ENCODE measurements at regions not wholly inside any gene's neighbourhood (a gene's known extent, or its start where the extent isn't known, plus 50 kb on each side); places are given as distances from the start of the nearest gene placed in this dataset.

DNA sequence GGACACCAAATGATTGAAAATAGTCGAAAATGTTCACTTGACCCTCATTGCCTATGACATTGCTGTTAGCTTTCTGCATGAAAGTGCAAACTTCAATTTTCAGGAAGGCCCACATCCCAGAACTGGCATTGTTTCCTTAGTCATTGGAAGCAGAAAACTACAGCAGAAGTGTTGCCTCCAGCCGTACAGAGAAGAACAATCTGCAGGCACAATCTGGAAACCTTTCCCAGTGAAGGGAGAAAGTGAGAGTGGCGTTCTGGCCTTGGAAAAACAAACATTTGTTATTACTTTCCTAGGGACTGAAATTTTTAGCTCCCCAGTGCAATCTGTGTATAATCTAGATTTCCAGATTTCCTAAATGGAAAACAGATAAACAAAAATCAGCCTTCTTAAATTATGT lies 529.5 kb upstream of the RBFOX1 start:
- Histone ChIP-seq H4K20me1 (ENCODE audit: insufficient read depth, low read length) (no peaks in the 10 kb centered on the region), H3K14ac (replicated peaks; ENCODE audit: low read depth, low read length) (no peak overlapping the region), H2BK15ac (ENCODE audit: low read depth, low read length) (no peak overlapping the region), H3K4me1 (ENCODE audit: control insufficient read depth, insufficient read depth, low read length) (no peaks in the 10 kb centered on the region), H3K4me3 (ENCODE audit: insufficient read depth, low read depth, low read length) (no peak overlapping the region), H2AFZ (replicated peaks; ENCODE audit: low read length, poor library complexity) (no peak overlapping the region), H3K9me3 (ENCODE audit: control insufficient read depth, insufficient read depth, low read length) (peaks cover 14% of the 10 kb centered on the region), H2BK120ac (ENCODE audit: low read depth, low read length) (no peak overlapping the region), H4K91ac (ENCODE audit: insufficient read depth, low read depth, low read length) (no peak overlapping the region), H3K23ac (ENCODE audit: low read depth, low read length) (no peak overlapping the region), H2AK5ac (ENCODE audit: low read depth, low read length) (no peak overlapping the region), H3K79me1 (ENCODE audit: low read depth in 1 of 2, low read length in 2 of 2) (no peaks in the 10 kb centered on the region), H4K5ac (ENCODE audit: low read depth, low read length) (no peak overlapping the region), H3K4ac (ENCODE audit: low read depth, low read length) (no peak overlapping the region), H3K27me3 (ENCODE audit: control insufficient read depth, insufficient read depth, low read length) (no peaks in the 10 kb centered on the region), H3K9me1 (ENCODE audit: insufficient read depth, low read length) (no peaks in the 10 kb centered on the region), H2AK9ac (replicated peaks; ENCODE audit: low read depth, low read length, poor library complexity) (no peak overlapping the region), H3K27ac (ENCODE audit: insufficient read depth, low read length) (no peak overlapping the region), H3K18ac (ENCODE audit: low read depth, low read length) (no peak overlapping the region), H3K36me3 (ENCODE audit: control insufficient read depth, insufficient read depth, low read length) (no peaks in the 10 kb centered on the region), H2BK20ac (ENCODE audit: low read depth, low read length) (no peak overlapping the region), H2BK5ac (ENCODE audit: low read depth, low read length, poor library complexity, severe bottlenecking) (no peak overlapping the region), H3K4me2 (ENCODE audit: low read depth, low read length) (no peak overlapping the region), H3K9ac (ENCODE audit: low read depth, low read length) (no peak overlapping the region), H4K8ac (ENCODE audit: low read depth in 2 of 2, low read length in 2 of 2) (no peak overlapping the region), H3K56ac (ENCODE audit: extremely low read depth, insufficient read depth, low read length) (no peak overlapping the region)
- TF ChIP-seq MAZ (IDR thresholded peaks at IDR 0.05; ENCODE audit: borderline replicate concordance, low read depth, low read length) (no peak), FOS (IDR thresholded peaks at IDR 0.05; ENCODE audit: low read depth, low read length) (no peak), CEBPB (IDR thresholded peaks at IDR 0.05; ENCODE audit: low read depth, low read length) (no peak), NFE2L2 (IDR thresholded peaks at IDR 0.05; ENCODE audit: low read depth, low read length) (no peak), CTCF (conservative IDR thresholded peaks at IDR 0.05; ENCODE audit: low read depth, low read length) (no peak), RFX5 (IDR thresholded peaks at IDR 0.05; ENCODE audit: low read depth, low read length) (no peak), MXI1 (IDR thresholded peaks at IDR 0.05; ENCODE audit: borderline replicate concordance, low read depth, low read length) (no peak), POLR2A (IDR thresholded peaks at IDR 0.05; ENCODE audit: low read depth, low read length) (no peak), RAD21 (IDR thresholded peaks at IDR 0.05; ENCODE audit: low read length) (no peak), BHLHE40 (IDR thresholded peaks at IDR 0.05; ENCODE audit: low read depth, low read length) (no peak), RCOR1 (IDR thresholded peaks at IDR 0.05; ENCODE audit: insufficient replicate concordance, low read length) (no peak), USF2 (IDR thresholded peaks at IDR 0.05; ENCODE audit: low read depth, low read length) (no peak), SMC3 (IDR thresholded peaks at IDR 0.05; ENCODE audit: low read depth, low read length) (no peak), CHD1 (IDR thresholded peaks at IDR 0.05; ENCODE audit: low read depth, low read length) (no peak), MAFK (IDR thresholded peaks at IDR 0.05; ENCODE audit: low read depth, low read length) (no peak)
- TF ChIP-seq, protein P1, sequence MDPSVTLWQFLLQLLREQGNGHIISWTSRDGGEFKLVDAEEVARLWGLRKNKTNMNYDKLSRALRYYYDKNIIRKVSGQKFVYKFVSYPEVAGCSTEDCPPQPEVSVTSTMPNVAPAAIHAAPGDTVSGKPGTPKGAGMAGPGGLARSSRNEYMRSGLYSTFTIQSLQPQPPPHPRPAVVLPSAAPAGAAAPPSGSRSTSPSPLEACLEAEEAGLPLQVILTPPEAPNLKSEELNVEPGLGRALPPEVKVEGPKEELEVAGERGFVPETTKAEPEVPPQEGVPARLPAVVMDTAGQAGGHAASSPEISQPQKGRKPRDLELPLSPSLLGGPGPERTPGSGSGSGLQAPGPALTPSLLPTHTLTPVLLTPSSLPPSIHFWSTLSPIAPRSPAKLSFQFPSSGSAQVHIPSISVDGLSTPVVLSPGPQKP (IDR thresholded peaks at IDR 0.05; ENCODE audit: borderline replicate concordance, low read depth, low read length) = no peak
- POLR2A ChIA-PET (ENCODE audit: unreplicated experiment) = no interaction called here
- BruUV-seq (replicated peaks) = no TSS peak
- in situ Hi-C loops (cut with MboI; ENCODE audit: low sequenced_read_pairs) = no loop called here
- CTCF ChIA-PET = interaction anchor here (0.6 kb wide), 1 partner anchor 19 kb away, joined by 3 read pairs; no protein-coding TSS in a partner anchor
- ATAC-seq (ENCODE audit: low read depth) (no peak), DNase-seq (no peak)
- WGBS, 2 experiments (ENCODE audit: extremely low coverage in 2 of 2, insufficient read length in 1 of 2) = no CpG with 5 or more reads among the region's 3 CpGs
- intact Hi-C loops (cut with micrococcal nuclease) = no loop called here
- dilution Hi-C loops (cut with HindIII; ENCODE audit: low sequenced_read_pairs, unreplicated experiment) = no loop called here
